ENCODE measurements at regions not wholly inside any gene's neighbourhood (a gene's known extent, or its start where the extent isn't known, plus 50 kb on each side); places are given as distances from the start of the nearest gene placed in this dataset.

GRCh38 chr5:74549384-74549783 lies 91.1 kb downstream of the ENC1 start:
- no peak for TF ChIP-seq CTCF (conservative IDR thresholded peaks at IDR 0.05; ENCODE audit: low read depth, low read length)
- no peak for TF ChIP-seq EZH2 (IDR thresholded peaks at IDR 0.05; ENCODE audit: low read length, unreplicated experiment)
